ENCODE measurements at regions not wholly inside any gene's neighbourhood (a gene's known extent, or its start where the extent isn't known, plus 50 kb on each side); places are given as distances from the start of the nearest gene placed in this dataset.
A peak's percentile ranks its signal among the peaks of the same experiment; 100 is the strongest.
"Not testable (repeated sequence)": the region's sequence is repeated elsewhere in the genome, so short reads cannot be mapped to it uniquely, and the experiment has no call there.

DNA sequence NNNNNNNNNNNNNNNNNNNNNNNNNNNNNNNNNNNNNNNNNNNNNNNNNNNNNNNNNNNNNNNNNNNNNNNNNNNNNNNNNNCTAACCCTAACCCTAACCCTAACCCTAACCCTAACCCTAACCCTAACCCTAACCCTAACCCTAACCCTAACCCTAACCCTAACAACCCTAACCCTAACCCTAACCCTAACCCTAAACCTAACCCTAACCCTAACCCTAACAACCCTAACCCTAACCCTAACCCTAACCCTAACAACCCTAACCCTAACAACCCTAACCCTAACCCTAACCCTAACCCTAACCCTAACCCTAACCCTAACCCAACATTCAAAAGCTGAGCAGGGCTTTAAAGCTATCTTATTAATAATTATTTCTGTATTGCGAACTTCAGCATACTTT lies 182.5 kb upstream of the FAM20C start:
- not testable (repeated sequence) for H3K4me3 ChIP-seq (ENCODE audit: low read depth, low read length); DNase-seq (ENCODE audit: low read depth); H3K27me3 ChIP-seq (ENCODE audit: control insufficient read depth, insufficient read depth, low read length); H3K36me3 ChIP-seq (ENCODE audit: control insufficient read depth, insufficient read depth, low read length)

DNA sequence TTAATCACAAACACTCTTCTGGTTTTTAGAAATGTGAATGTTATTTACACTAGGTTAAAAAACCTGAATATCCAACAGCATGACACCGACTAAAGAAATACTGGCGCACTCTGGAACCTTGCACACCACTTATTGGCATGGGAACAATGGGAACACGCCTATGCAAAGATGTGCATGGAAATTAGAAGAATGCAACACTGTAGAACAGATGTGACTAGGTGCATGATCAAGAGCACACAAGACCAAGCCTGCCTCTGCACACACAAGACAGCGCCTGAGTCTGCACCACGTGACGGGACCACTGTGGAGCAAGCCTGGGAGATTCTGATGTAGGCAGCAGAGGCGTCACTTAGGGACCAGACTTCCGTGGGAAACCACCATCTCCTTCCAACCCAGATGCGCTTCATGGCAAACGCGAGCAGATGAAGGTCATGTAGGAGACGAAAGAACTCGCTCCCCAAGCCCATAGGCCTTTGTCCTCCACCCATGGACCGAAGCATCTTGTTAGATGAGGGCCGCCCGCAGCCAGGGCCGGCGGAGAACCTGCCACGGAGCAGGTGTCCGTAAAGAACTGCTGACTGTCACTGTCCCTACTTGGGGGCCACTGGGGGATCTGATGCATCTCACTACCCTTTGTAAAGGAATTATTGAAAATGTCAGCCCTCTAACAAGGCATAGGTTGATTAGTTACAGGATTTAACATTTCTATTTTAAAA lies 159.6 kb upstream of the FAM20C start:
- not testable (repeated sequence) for H3K4me3 ChIP-seq (ENCODE audit: low read depth, low read length); DNase-seq (ENCODE audit: low read depth); H3K27me3 ChIP-seq (ENCODE audit: control insufficient read depth, insufficient read depth, low read length)

GRCh38 chr7:35121-35541 lies 157.2 kb upstream of the FAM20C start:
- not testable (repeated sequence) for H3K36me3 ChIP-seq (ENCODE audit: control insufficient read depth, insufficient read depth, low read length); DNase-seq (ENCODE audit: low read depth); H3K27me3 ChIP-seq (ENCODE audit: control insufficient read depth, insufficient read depth, low read length); H3K4me3 ChIP-seq (ENCODE audit: low read depth, low read length)

More for the DNA sequence above, 159.6 kb upstream of the FAM20C start:
- H3K36me3 ChIP-seq (ENCODE audit: control insufficient read depth, insufficient read depth, low read length) = not testable (repeated sequence)

DNA sequence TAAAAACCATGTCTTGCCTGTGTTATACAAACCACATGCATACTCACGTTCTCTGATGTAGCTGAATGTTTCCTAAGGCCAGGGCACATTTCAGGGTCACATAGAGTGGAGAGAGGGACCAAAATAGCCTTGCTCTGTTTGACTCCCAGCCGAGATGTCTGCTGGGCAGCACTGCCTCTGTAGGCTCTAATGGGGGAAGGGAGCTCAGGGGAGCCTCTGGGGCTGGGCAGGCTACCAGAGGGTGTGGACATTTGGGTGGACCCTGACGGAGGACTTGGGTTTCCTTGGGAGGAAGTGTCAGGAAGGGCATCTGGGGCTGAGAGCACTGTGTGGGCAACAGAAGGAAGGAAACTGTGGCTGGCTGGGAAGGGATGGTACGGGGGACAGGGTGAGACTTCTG lies 155.8 kb upstream of the FAM20C start:
- not testable (repeated sequence) for H3K27me3 ChIP-seq (ENCODE audit: control insufficient read depth, insufficient read depth, low read length); H3K4me3 ChIP-seq (ENCODE audit: low read depth, low read length); H3K36me3 ChIP-seq (ENCODE audit: control insufficient read depth, insufficient read depth, low read length); DNase-seq (ENCODE audit: low read depth)

DNA sequence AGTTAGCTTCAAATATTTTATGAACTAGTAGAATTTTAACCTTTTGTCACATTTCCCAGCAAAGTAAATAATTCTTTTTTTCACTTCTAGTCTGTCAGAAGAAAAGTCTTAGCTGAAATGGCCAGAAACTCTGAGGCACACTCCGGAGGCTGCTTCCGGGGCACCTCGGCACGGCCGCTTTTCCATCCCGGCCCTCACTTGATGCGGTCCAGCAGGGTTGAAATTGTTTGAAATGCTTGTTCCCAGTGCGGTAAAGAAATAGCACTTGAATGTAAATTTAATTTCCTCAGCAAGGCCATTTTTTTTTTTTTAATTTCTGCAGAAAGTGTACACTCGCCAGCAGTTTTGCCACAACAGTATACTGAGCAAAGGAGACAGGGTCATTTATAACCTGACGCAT lies 154.7 kb upstream of the FAM20C start:
- DNase-seq (ENCODE audit: low read depth); H3K36me3 ChIP-seq (ENCODE audit: control insufficient read depth, insufficient read depth, low read length); H3K27me3 ChIP-seq (ENCODE audit: control insufficient read depth, insufficient read depth, low read length); H3K4me3 ChIP-seq (ENCODE audit: low read depth, low read length): not testable (repeated sequence)

DNA sequence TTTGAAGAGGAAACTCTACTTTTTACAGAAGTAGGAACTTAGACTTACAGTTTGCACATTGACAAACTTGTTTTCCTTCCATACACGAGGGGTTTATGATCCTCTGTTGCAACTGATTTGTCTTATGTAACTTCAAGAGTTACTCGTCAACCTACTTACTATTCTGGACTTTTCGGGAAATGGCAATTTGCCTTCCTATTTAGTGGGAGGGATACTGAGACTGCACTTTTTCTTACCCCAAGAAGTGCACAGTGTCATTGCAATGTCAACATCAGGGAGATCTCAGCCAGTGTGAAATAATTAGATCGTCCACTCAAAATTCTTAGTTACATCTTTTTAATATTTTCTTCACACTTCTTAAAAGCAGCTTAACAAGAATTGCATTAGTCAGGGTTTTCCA lies 153.9 kb upstream of the FAM20C start:
- H3K27me3 ChIP-seq (ENCODE audit: control insufficient read depth, insufficient read depth, low read length); H3K4me3 ChIP-seq (ENCODE audit: low read depth, low read length); H3K36me3 ChIP-seq (ENCODE audit: control insufficient read depth, insufficient read depth, low read length); DNase-seq (ENCODE audit: low read depth): not testable (repeated sequence)

GRCh38 chr7:39984-40740 lies 152.2 kb upstream of the FAM20C start:
- H3K4me3 ChIP-seq (ENCODE audit: low read depth, low read length); DNase-seq (ENCODE audit: low read depth); H3K36me3 ChIP-seq (ENCODE audit: control insufficient read depth, insufficient read depth, low read length); H3K27me3 ChIP-seq (ENCODE audit: control insufficient read depth, insufficient read depth, low read length): not testable (repeated sequence)
- peak; percentile 23 for TF ChIP-seq CTCF (IDR thresholded peaks at IDR 0.05; ENCODE audit: insufficient read depth, low read length, poor library complexity, severe bottlenecking)

- no peaks in the 10 kb centered on the region for H3K36me3 ChIP-seq (ENCODE audit: control insufficient read depth, insufficient read depth, low read length)
- TF ChIP-seq CTCF (IDR thresholded peaks at IDR 0.05; ENCODE audit: insufficient read depth, low read length, poor library complexity, severe bottlenecking) = no peak
- no peak for DNase-seq (ENCODE audit: low read depth)
- H3K27me3 ChIP-seq (ENCODE audit: control insufficient read depth, insufficient read depth, low read length) = no peaks in the 10 kb centered on the region
- no peak overlapping the region for H3K4me3 ChIP-seq (ENCODE audit: low read depth, low read length)
Measured at GRCh38 chr7:40799-41750, 151.3 kb upstream of the FAM20C start.

Measured in kidney epithelial cell (primary cell).